D721Med (cell line): ENCODE measurements at regions not wholly inside any gene's neighbourhood (a gene's known extent, or its start where the extent isn't known, plus 50 kb on each side); places are given as distances from the start of the nearest gene placed in this dataset.

Experiments used
- DNase-seq: peaks from one replicate; pipeline ENCODE4 v3.0.0; 2011; ENCODE audit warnings: low spot score; ENCODE audit not compliant: insufficient read length
- FAIRE-seq: peaks from 2 replicates; lab custom pipeline; 2011; peaks lifted over from hg19 to GRCh38; lab: Jason Lieb, UNC
- TF ChIP-seq, protein P1 (sequence below): IDR thresholded peaks from 2 replicates; pipeline ENCODE4 v1.5.1; 2012; ENCODE audit warnings: mild to moderate bottlenecking, control low read depth; ENCODE audit not compliant: insufficient read depth; ENCODE audit errors: missing control alignments

DNA sequence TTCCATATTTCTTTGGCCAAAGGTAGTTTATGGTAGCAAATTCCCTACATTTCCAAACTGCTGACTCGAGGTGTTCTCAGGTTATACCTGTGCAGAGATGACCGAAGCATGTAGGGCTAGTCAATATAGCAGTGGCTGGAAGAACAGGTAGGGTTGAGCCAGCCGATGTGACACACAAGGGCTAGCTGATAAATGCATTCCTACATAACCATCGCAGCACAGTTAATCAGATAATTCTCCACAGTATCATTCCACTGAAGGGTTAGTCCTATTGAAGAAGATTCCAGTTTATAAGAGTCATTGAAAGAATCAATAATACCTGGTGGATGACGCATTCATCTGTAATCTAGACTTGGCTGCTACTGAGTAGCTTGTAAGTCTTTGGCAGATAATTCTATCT, 220.0 kb downstream of the KIF20B start:
- TF ChIP-seq, protein P1, sequence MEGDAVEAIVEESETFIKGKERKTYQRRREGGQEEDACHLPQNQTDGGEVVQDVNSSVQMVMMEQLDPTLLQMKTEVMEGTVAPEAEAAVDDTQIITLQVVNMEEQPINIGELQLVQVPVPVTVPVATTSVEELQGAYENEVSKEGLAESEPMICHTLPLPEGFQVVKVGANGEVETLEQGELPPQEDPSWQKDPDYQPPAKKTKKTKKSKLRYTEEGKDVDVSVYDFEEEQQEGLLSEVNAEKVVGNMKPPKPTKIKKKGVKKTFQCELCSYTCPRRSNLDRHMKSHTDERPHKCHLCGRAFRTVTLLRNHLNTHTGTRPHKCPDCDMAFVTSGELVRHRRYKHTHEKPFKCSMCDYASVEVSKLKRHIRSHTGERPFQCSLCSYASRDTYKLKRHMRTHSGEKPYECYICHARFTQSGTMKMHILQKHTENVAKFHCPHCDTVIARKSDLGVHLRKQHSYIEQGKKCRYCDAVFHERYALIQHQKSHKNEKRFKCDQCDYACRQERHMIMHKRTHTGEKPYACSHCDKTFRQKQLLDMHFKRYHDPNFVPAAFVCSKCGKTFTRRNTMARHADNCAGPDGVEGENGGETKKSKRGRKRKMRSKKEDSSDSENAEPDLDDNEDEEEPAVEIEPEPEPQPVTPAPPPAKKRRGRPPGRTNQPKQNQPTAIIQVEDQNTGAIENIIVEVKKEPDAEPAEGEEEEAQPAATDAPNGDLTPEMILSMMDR = no peak
- no peak for FAIRE-seq
- DNase-seq = no peak

- FAIRE-seq (no peak), DNase-seq (no peak)
- TF ChIP-seq, protein P1 = no peak
Observed at GRCh38 chr10:89923661-89924060, 222.3 kb downstream of the KIF20B start.

DNA sequence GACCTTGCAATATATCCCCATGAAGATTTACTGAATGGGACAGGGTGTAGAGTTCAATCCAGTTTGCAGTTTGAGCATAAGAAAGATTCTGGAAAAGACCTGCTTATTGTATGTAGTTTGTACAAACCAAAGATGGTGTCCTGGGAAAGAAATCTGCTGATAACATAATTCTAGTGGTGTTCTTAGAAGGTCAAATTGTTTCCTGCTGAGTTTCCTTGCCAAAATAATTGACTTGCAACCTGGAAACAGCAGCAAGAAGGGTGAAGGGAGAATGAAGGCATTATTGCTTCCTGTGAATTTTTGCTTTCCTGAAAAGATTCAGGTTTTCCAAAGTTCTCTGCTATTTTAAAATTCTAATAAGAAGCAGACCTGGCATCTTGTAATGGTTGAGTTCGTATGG, 222.9 kb downstream of the KIF20B start:
- TF ChIP-seq, protein P1 = no peak
- no peak for DNase-seq
- no peak for FAIRE-seq

- FAIRE-seq (no peak), DNase-seq (no peak)
- TF ChIP-seq, protein P1 = no peak
Observed at GRCh38 chr10:89926736-89927135, 225.3 kb downstream of the KIF20B start.

DNA sequence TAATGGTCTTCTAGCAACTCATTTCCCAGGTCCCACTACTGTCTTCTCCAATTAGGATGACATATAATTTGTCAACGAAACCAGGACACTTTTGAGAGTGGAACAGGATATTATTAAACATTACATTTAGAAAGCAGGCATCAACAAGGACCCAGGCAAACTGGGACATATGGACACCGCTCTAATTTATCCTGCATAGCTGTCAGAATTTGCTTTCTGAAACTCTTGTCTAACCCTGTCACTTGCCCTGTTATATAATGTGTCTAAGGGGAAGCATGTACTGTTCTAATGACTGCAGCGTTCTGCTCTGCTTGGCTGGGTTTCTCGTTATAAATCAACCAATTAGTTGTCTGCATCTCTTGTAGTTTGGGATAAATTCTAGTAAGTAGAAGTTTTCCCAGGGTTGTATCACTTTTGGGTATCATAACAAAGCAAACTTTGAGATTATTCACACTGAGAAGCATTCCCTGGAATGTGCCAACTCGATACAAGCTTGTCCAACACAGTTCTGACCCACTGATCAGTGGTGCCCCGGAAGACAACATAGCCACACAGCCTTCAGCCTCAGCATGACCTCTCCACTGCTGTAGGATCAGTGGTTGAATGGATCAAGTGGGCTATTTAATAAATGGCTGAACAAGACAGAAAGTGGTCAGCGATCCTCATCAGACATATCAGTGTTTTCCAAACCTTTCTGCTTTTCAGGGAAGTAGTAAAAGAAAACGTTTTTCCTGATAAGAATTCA, 228.1 kb downstream of the KIF20B start:
- FAIRE-seq (no peak), DNase-seq (no peak)
- TF ChIP-seq, protein P1 = no peak

GRCh38 chr10:89937494-89937893, 236.1 kb downstream of the KIF20B start:
- TF ChIP-seq, protein P1 = no peak
- no peak for FAIRE-seq

GRCh38 chr10:89940076-89940475, 238.7 kb downstream of the KIF20B start:
- FAIRE-seq (no peak), DNase-seq (no peak)
- TF ChIP-seq, protein P1 = no peak

More at GRCh38 chr10:89937494-89937893, 236.1 kb downstream of the KIF20B start:
- DNase-seq = no peak
